Endometrium (tissue), 2 donors: ENCODE measurements at regions not wholly inside any gene's neighbourhood (a gene's known extent, or its start where the extent isn't known, plus 50 kb on each side); places are given as distances from the start of the nearest gene placed in this dataset.

Experiments
- FAIRE-seq: peaks from 2 replicates; lab custom pipeline; 2012; peaks lifted over from hg19 to GRCh38; lab: Jason Lieb, UNC
- donor health status: control.
- donor health status: control.

DNA sequence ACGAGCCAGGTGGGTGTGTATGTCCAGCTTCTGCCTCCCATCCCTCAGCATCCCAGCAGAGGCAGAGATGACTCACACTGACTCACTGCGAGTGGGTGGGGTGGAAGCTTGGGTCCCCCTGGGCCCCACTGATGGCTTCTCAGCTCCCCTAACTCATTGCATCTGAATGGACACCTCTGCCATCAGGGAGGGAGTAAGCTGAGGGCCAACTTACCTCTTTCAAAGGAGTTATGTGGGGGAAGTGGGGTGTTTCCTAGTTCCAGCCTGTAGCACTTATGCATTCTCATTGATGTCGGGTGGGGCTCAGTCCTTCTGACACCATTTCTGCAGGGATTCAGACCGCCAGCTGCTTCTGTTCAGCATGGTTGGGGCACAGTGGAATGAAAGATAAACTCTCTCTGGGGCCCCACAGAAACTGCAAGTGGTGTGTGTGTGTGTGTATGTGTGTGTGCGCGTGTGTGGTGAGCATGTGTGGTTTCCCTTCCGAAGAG is 1425.8 kb downstream of the TBC1D22A start:
- no peak for FAIRE-seq

DNA sequence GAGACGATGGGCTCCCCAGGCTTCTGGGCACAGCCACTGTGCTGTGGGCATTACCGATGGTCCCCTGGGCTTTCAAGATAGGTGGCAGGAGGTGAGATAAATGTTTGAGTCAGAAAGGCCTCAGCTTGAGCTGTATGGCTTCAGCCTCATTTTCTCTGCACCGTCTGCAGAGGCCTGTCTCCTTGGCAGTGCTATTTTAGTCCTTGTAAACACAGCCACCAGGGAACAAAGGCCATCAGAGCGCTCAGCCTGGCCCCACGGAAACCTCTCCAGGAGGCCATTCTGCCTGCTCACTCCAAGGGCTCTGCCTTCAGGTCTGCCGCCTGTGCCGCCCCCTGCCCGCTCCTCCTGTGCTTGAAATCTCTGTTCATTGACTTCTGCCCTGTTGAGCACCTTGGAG is 1424.9 kb downstream of the TBC1D22A start:
- no peak for FAIRE-seq

DNA sequence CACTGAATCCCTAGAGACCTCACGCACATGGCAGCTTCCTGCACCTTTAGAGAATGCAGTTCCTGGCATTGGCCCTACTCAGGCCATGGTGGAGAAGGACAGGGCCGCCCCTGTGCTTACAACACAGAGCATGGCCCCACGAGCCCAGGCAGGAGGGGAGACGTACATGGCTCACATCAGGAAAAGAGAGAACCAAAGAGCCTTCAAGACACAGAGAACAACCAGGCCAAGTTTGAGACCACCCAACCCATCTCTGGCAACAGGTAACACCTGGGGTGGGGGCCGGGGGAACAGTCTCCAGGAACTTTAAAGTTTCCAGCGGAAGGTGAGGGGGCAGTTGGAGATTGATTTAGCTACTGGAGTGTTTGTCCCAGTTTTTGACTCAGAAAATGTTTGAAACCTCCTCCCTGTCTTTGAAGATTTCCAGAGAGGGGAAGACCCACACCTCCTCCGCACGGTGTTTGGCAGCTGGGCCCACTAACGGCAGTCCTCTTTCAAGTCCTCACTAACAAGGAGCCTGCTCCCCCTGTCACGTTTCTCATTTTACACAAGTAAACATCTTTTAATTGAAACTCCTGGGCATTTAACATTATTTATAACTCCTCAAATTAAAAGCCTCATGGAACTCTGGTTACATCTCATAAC is 1423.8 kb downstream of the TBC1D22A start:
- peak; percentile 43 for FAIRE-seq

DNA sequence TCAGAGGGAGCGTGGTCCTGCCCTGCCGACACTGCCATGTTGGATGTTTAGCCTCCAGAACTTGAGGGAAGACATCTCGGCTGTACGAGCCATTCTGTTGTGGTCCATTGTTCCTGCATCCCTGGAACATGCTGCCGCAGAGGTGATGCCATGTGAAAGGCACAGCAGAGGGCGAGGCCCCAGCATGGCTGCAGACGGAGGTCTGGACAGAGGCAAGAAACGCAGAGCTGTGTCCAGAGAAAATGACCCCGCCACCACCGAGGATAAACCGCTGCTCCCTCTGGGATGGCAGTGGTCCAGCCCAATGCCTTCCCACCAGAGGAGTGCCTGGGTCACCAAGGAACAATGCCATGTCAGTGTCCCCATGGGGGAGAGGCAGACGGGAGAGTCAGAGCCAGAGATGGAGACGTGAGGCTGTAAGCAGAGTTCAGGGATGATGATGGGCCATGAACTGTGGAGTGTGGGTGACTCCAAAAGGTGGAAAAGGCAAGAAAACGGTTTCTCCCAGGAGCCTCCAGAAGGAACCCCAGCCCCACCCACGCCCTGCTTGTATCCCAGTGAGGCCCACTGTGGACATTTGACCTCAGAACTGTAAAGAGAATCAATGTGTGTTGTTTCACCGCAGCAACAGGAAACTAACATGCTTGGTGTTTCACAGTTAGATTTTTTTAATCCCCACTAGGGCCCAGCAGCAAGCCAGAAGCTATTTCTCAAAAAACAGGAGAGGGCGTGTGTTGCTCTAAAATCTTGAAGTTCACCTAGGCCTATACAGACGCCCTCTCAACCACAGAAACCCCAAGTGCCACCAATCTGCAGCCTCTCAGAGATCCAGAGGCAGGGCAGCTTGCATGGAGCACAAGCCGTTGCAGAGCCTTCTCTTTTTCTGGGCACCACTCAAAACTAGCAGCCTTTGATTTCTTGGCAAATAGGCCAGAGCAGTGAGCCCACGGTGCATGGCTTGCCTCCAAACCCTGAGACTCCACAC is 1422.9 kb downstream of the TBC1D22A start:
- no peak for FAIRE-seq

DNA sequence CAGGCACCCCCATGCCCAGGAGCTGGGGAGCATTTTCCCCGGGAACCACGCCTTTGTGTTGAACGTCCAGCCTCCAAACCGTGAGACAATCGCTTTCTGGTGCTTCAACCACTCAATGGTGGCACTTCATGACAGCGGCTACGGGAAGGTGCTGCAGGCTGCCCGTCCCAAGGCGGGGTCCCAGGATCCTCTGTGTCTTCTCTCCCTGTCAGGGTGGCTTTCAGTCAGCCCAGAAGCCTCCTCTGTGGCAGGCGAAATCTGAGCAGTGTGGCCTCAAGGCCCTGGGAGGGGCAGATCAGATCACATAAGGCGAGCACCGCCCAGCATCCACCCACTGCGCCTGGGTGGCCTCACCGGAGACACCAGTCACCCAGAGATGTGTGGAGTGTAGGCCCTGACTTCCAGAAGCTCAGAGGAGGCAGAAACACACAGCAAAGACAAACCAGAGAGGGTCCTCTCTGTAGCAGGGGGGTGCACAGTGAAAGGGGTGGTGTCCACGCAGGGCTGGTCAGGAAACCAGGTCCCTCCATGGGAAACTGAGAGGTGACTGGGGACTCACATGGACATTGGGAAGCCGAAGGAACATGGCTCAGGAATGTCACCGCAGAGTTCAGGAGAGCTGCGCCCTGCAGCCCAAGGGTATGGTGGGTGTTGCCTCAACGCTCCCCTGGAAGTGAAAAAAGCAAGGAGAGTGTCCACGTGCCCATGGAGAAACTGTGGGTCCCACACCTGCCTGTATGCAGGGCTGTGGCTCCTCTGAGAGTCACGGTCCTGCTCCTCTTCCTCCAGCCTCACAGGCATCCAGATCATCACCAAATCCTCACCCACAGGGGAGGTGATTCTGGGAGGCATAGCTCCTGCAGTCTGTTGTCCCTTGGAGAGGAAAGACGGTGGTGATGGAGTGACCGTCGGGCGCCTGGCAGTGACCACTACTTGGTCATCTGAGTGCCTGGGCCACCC is 1420.7 kb downstream of the TBC1D22A start:
- FAIRE-seq, result no peak

DNA sequence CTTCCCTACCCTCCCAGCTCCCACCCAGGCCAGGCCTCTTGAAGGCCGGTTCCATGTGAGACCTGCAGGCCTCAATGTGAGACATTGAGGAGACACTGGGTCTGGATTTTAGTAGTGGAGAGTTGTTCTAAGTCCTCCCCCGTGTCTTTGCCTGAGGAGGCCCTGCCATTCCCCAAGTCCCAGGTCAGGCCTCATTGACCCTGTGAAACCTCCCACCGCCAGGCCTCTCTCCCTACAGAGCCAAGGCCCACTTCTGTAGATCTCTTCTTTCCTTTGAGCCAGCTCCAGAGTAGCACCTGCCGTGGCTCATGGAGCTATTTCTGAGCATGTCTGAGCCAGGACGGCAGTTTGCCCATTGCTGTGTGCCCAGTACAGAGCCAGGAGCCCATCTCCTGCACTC is 1419.6 kb downstream of the TBC1D22A start:
- no peak for FAIRE-seq

DNA sequence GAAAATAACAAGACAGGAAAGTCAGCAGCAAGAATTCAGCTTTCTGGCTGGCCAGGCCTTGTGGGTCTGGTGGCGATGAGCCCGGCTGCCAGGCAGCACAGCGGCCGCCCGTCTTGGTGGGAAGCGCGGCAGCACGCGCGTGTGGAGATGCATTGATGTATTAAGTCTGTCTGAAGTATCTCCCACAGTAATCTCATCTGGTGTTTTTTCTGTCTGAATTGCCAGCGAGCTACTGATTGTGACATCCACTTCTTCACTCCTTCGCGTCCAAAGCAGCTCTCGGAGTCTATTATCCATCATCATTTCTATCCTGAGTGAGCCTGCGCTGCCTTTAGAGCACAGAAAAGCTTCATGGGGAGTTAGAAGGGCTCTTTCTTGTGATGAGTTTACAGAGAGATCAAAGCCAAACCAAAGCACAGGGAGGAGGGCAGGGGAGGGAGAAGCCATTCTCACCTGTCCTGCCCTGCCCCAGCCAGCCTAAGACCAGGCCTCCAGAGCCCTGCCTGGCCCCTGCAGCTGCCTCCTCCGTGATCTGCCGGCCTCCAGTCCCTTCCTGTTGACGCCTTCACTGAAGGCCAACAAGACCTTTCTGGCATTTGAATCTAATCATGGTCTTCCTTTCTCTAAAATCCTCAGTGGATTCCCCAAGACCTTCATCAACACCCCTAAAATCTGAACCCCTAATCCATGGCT is 1419.0 kb downstream of the TBC1D22A start:
- FAIRE-seq, result no peak

DNA sequence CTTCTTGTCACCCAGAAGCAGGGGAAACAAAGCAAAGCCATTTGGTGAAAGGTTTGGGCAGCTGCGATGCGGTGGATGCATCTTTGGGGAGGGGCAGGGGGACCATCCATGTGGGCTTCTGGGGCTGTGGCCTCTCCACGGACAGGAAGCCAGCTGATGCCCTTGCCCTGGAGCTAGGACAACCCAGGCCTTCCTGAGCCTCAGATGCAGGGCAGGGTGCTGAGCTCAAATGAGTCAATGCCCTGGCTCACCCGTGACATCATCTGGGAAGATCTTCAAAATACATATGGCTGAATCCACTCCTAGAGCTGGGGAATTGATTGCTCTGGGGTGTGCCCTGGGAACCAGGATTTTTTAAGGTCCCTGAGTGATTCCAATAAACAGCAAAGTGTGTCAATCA is 1418.2 kb downstream of the TBC1D22A start:
- no peak for FAIRE-seq

DNA sequence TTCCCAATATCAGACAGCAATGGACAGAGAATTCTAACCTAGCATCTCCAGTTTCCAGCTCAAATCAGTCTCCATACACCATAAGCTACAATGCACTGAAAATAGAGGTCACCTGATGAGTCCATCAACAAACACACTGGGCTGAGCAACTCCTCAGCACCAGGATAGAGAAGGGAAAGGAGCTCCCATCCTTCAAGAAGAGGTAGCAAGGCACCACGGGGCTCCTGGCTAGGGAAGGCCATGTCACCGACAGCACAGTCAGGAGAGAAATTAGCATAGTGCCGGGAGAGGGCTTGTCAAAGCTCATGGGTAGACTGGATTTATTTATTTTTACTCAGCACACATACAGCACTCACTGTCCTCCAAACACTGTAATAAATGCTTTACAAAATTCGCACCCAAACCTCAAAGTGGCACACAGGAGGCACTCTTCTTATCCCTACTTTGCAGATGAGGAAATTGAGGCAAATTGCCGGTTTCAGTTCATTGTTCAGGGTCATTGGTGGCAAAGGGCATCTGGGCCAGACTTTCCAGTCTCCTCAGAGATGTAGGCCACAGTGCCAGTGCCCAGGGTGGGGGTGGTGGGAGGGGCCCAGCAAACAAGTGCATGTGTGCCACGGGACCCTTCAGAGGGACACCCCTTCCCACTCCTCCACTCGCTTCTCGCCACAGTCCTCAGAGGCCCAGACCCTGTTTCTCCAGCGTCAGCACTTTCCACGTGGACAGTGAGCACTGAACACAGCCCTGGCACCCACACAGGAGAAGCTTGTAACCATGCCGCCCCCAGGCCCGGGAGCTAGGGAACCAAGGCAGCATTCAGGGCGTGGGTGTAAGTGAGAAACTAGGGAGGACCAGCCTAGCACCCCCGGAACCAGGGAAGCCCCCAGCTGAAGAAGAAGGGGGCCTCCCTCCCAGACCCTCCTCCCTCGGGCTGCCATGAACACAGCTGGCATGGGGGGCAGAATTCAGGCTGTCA is 1417.4 kb downstream of the TBC1D22A start:
- FAIRE-seq, result no peak

DNA sequence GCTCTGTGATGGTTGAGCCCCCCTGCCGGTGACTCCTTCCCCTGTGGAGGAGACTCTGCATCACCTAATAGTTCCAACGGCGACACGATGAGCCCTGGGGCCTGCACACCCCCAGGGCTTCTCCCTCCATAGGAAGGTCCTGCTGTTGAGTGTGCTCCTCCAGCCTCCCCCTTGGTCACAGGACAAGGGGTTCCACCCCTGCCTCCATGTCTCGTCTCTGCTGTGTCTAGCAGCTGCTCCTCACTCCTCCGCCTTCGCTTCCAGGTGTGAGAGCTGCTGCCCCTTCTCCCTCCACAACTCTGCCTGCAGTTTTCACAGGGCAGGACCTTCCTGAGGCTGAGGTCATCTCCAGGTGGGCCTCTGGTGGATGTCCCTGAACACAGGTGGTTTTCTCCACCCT is 1416.1 kb downstream of the TBC1D22A start:
- no peak for FAIRE-seq

DNA sequence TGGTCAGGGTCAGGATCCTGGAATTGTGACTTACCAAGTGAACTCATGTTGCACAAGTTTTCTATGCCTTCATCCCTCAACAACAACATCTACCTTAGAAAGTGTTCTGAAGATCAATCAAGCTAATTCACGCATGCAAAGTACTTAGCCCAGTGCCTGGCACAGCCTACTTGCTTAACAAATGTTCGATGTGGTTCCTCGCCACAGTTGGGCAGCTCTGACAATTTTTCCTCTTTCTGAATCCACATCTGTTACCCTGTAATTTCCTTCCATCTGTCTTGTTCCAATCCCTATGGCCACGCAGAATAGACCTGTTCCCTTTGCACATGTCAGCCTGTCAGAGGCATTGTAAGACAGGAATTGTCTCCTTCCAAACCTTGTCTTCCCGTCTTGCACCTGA is 1415.2 kb downstream of the TBC1D22A start:
- no peak for FAIRE-seq

DNA sequence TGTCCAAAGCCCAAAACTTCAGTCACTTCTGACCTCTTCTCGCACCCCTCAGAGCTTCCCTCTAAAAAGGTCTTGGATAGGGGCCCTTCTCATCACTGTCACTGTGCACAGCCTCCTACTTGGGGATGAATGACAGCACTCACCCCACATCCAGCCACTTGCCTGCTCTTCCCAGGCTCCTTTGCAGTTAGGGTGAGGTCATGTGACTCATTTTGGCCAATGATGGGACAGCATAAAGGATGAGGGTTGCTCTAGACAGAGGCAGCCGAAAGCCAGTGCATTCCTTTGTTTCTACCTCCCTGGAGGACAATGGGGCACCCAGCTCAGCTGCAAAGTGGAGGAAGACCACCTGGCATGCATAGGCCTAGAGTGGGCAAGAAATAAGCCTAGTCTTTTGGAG is 1413.3 kb downstream of the TBC1D22A start:
- no peak for FAIRE-seq

DNA sequence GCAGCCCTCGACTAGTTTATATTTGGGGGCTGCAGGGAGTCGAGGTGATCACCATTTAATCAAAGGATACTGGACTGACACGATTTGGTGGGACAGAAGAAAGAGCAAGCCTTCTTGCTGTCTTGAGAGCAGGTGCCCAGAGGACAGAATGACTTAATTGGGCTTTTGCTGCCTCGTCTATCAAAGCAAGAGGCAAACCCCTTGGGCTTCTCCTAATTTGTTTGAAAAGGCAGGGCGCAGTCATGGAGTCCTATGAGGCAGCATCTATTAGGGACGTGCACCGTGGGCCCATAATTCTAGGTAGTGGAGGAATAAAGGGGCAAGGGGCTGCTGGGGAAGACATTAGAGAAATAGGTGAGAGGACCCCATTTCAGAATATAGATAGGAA is 1411.3 kb downstream of the TBC1D22A start:
- no peak for FAIRE-seq

DNA sequence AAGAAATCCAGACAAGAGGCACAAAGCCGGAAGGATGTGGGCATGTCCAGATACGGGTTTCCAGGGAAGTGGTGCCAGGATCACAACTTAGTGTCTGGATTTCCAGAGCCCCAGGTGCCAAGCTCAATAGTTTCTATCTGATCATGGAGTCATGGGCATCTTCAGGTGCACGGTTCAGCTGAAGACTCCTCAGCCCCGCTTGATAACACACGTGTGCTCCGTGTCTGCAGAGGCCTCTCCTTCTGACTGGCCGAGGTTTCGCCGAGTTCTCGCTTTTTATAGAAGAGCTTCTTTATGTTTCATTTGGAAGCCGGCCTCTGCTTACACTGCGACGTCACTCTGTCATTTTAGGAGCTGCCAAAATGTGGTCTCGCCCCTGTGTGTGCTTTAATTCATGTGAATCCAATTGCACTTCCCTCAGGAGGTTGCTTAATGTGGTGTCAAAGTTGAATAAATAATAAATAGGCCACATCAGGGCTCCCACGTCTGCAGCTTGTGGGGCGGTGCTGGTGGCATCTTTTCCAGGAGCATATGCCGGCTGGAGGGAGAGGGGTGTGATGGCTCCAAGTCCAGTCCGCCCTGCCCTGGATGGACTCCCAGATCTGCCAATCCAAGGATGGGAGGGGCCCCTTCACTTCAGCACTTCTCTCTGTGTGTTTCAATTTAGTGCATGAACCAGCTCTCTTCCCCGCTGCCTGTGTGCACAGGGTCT is 1410.8 kb downstream of the TBC1D22A start:
- no peak for FAIRE-seq

DNA sequence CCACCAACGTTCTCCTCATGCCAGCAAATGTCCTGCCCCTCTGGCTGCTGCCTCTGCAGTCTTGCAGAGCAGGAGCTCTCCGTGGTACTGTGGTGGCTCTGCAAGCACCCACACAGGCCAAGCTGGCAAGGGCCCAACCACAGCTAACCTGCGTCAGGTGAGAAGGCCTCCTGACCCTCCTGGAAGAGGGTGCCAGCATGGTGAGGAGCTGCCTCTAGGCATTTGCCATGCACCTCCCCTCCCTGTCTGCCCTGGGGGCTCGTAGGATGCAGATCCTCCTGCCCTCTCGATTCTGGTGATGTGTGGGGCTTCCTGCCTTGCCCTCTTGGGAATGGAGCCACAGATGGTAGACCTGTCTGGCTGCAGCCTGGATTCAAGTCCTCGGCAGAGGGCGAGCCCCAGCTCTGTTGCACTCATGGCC is 1408.8 kb downstream of the TBC1D22A start:
- FAIRE-seq, result no peak

DNA sequence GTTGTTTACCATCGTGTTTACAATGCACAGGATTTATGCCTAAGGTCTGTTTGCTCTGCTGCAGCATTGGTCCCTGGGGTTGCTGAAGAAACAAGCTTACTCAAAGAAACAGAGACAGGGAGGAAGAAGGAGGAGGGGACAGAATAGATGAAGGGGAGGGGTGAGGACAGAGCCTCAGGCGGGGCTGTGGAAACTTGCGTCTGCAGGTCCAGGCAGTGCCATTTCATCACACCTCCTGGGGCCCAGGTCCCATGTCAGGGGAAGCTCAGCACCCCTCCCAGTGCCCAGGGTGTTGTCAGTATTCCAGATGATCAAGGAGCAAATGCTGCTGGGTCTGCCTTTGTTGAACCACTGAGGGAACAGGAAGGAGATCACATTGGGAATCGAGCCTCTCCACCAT is 1406.8 kb downstream of the TBC1D22A start:
- no peak for FAIRE-seq

DNA sequence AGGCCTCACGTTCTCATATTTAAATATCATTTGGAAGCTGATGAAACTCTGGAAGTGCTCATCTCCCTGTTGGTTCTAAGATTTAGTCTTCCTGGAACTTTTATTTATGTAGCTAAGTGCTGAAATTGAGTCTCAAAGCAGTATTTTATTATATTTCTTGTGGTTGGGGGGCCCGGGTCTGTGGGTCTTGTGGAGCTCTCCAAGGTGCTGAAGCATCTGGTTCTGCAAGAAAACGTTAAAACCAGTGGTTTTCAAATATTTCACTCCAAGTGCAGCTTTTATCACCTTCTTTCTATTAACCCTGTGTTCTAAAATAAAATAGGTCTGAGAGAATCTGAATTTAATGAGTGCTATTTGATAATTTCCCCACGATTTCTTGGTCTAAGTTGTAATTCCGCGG is 1404.8 kb downstream of the TBC1D22A start:
- no peak for FAIRE-seq

DNA sequence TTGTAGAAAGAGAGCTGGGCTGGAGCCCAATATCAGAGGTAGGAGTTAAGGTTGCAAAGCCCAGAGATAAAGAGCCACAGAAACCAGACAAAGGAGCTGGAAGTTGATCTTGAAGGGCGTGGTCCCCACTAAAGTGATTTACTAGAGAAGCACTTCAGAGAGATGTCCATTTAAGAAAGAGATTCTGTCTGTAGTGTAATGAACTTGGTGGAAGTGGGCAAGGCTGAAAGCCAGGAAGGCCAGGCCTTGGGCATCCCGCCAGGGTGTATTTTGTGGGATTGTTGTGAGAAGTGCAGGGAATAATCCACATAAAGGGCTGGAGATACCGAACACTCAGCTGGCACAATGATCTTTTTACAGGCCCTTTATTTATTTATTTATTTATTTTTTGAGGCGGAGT is 1398.8 kb downstream of the TBC1D22A start:
- FAIRE-seq, result no peak

DNA sequence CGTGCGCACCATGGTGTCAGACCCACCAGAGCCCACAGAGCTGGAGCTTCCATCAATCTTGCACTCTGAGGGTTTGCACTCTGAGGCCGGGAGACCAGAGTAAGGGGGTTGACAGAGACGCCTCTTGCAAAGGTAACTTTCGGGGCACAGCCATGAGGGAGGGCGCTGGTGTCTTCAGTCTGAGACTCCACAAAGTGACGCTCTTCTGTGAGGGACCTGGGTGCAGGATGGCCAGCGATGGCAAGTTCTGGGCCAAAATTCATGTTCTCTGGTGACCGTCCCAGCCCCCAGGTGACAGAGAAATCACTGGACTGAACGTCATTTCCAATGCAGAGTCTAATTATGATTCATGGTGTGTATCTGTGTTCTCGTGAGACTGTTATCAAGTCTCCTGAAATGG is 1395.2 kb downstream of the TBC1D22A start:
- FAIRE-seq, result no peak
